ENCODE measurements at regions not wholly inside any gene's neighbourhood (a gene's known extent, or its start where the extent isn't known, plus 50 kb on each side); places are given as distances from the start of the nearest gene placed in this dataset.

GRCh38 chr2:204187229-204188083, 250.9 kb downstream of the ICOS start:
- DNase-seq = no peak

GRCh38 chr2:204191574-204191973, 255.0 kb downstream of the ICOS start:
- no peak for DNase-seq

- no peak for DNase-seq
Observed at GRCh38 chr2:204195498-204195897, 258.9 kb downstream of the ICOS start.

GRCh38 chr2:204197336-204198005, 260.9 kb downstream of the ICOS start:
- DNase-seq = no peak

- DNase-seq = no peak
Observed at GRCh38 chr2:204199357-204199756, 262.8 kb downstream of the ICOS start.

- no peak for DNase-seq
Observed at GRCh38 chr2:204201507-204201906, 264.9 kb downstream of the ICOS start.

GRCh38 chr2:204202253-204202652, 265.7 kb downstream of the ICOS start:
- DNase-seq = no peak

- DNase-seq = no peak
Observed at GRCh38 chr2:204203704-204204103, 267.1 kb downstream of the ICOS start.

- DNase-seq = no peak
Observed at GRCh38 chr2:204205082-204205481, 268.5 kb downstream of the ICOS start.

- DNase-seq = no peak
Observed at GRCh38 chr2:204205538-204205937, 269.0 kb downstream of the ICOS start.

GRCh38 chr2:204207866-204208265, 271.3 kb downstream of the ICOS start:
- no peak for DNase-seq

GRCh38 chr2:204213588-204213987, 277.0 kb downstream of the ICOS start:
- DNase-seq = no peak

- DNase-seq = no peak
Observed at GRCh38 chr2:204218040-204218439, 281.5 kb downstream of the ICOS start.

- DNase-seq = no peak
Observed at GRCh38 chr2:204219196-204219595, 282.6 kb downstream of the ICOS start.

GRCh38 chr2:204220896-204221295, 284.3 kb downstream of the ICOS start:
- DNase-seq = no peak

- DNase-seq = no peak
Observed at GRCh38 chr2:204223046-204223445, 286.5 kb downstream of the ICOS start.

GRCh38 chr2:204223544-204223943, 287.0 kb downstream of the ICOS start:
- no peak for DNase-seq

- no peak for DNase-seq
Observed at GRCh38 chr2:204225671-204226073, 289.1 kb downstream of the ICOS start.

- DNase-seq = no peak
Observed at GRCh38 chr2:204226305-204226880, 289.8 kb downstream of the ICOS start.

GRCh38 chr2:204228169-204228886, 291.8 kb downstream of the ICOS start:
- DNase-seq = no peak

GRCh38 chr2:204234248-204234647, 297.7 kb downstream of the ICOS start:
- no peak for DNase-seq

- no peak for DNase-seq
Observed at GRCh38 chr2:204234879-204235278, 298.3 kb downstream of the ICOS start.

GRCh38 chr2:204237416-204237815, 300.9 kb downstream of the ICOS start:
- no peak for DNase-seq
